Body of pancreas (tissue), 4 donors: ENCODE measurements at regions not wholly inside any gene's neighbourhood (a gene's known extent, or its start where the extent isn't known, plus 50 kb on each side); places are given as distances from the start of the nearest gene placed in this dataset.

Source experiments
- POLR2A ChIP-seq, 3 donors: fragments of 450-650 bp; IDR thresholded peaks; one replicate each; pipeline ENCODE4 v1.6.1; 2016; ENCODE audit warnings: antibody characterized with exemption in 3 of 3, mild to moderate bottlenecking in 2 of 3
- TF ChIP-seq, protein P1 (sequence below), 7 experiments: fragments of 450-650 bp in 4 of 7; fragments of 200-600 bp in 3 of 7; sonication (generic) in 3 of 7; IDR thresholded peaks; one replicate each; pipeline ENCODE4 v1.5.1; 2016 to 2019; ENCODE audit warnings: antibody characterized with exemption in 7 of 7

GRCh38 chr5:77852068-77852513 lies 76.0 kb upstream of the TBCA start:
- TF ChIP-seq, protein P1, sequence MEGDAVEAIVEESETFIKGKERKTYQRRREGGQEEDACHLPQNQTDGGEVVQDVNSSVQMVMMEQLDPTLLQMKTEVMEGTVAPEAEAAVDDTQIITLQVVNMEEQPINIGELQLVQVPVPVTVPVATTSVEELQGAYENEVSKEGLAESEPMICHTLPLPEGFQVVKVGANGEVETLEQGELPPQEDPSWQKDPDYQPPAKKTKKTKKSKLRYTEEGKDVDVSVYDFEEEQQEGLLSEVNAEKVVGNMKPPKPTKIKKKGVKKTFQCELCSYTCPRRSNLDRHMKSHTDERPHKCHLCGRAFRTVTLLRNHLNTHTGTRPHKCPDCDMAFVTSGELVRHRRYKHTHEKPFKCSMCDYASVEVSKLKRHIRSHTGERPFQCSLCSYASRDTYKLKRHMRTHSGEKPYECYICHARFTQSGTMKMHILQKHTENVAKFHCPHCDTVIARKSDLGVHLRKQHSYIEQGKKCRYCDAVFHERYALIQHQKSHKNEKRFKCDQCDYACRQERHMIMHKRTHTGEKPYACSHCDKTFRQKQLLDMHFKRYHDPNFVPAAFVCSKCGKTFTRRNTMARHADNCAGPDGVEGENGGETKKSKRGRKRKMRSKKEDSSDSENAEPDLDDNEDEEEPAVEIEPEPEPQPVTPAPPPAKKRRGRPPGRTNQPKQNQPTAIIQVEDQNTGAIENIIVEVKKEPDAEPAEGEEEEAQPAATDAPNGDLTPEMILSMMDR (IDR thresholded peaks at IDR 0.05), result no peak
- no peak for TF ChIP-seq POLR2A (IDR thresholded peaks at IDR 0.05)
